ENCODE measurements at regions not wholly inside any gene's neighbourhood (a gene's known extent, or its start where the extent isn't known, plus 50 kb on each side); places are given as distances from the start of the nearest gene placed in this dataset.

- TF ChIP-seq, protein P1, sequence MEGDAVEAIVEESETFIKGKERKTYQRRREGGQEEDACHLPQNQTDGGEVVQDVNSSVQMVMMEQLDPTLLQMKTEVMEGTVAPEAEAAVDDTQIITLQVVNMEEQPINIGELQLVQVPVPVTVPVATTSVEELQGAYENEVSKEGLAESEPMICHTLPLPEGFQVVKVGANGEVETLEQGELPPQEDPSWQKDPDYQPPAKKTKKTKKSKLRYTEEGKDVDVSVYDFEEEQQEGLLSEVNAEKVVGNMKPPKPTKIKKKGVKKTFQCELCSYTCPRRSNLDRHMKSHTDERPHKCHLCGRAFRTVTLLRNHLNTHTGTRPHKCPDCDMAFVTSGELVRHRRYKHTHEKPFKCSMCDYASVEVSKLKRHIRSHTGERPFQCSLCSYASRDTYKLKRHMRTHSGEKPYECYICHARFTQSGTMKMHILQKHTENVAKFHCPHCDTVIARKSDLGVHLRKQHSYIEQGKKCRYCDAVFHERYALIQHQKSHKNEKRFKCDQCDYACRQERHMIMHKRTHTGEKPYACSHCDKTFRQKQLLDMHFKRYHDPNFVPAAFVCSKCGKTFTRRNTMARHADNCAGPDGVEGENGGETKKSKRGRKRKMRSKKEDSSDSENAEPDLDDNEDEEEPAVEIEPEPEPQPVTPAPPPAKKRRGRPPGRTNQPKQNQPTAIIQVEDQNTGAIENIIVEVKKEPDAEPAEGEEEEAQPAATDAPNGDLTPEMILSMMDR (IDR thresholded peaks at IDR 0.05): no peak
- TF ChIP-seq EZH2 (IDR thresholded peaks at IDR 0.05): no peak
Observed at GRCh38 chr6:50333696-50334095, 284.0 kb upstream of the DEFB112 start.

Measured in neural progenitor cell (in vitro differentiated cells).